EL (cell line): ENCODE measurements at regions not wholly inside any gene's neighbourhood (a gene's known extent, or its start where the extent isn't known, plus 50 kb on each side); places are given as distances from the start of the nearest gene placed in this dataset.
"Not testable (repeated sequence)": the region's sequence is repeated elsewhere in the genome, so short reads cannot be mapped to it uniquely, and the experiment has no call there.

Source experiments
- DNase-seq: peaks from one replicate; pipeline ENCODE4 v3.0.0-alpha.2; 2016

DNA sequence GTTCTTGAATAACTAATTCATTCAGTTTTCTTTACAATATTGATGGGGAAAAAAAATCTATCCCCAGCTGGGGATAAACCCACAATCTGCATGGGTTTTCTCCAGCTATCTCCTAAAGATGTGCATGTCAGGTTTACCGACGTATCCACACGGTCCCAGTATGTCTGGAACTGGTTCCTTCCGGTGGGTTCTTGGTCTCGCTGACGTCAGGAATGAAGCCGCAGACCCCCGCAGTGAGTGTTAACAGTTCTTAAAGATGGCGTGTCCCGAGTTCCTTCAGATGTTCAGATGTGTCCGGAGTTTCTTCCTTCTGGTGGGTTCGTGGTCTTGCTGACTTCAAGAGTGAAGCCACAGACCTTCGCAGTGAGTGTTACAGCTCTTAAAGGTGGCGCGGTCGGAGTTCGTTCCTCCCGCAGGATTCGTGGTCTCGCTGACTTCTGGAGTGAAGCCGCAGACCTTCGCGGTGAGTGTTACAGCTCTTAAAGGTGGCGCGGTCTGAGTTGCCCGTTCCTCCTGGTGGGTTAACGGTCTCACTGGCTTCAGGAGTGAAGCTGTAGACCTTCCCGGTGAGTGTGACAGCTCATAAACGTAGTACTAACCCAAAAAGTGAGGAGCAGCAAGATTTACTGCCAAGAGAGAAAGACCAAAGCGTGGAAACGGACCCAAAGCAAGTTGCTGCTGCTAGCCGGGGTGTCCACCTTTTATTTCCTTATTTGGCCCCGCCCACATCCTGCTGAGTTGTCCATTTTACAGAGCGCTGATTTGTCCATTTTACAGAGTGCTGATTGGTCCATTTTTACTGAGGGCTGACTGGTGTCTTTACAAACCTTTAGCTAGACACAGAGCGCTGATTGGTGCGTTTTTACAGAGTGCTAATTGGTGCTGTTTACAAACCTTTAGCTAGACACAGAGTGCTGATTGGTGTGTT lies 195.1 kb upstream of the NR2F2 start:
- DNase-seq = no peak

DNA sequence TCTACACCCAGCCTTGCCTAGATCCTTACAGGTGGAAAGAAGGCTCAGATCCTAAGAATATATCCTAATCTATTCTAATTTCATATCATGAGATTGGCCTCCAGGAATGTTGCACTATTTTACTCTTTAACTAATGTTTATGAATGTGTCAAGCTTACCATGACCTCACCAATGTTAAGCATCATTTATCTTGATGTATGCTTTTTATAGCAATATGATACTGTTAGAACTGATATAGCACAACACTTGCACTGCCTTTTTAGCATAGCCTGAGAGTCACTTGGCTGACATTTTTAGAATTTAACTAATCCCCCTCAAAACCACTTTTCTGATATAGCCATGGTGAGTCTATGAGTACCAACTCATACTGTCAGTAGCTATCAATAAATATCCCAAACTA lies 191.5 kb upstream of the NR2F2 start:
- no peak for DNase-seq

DNA sequence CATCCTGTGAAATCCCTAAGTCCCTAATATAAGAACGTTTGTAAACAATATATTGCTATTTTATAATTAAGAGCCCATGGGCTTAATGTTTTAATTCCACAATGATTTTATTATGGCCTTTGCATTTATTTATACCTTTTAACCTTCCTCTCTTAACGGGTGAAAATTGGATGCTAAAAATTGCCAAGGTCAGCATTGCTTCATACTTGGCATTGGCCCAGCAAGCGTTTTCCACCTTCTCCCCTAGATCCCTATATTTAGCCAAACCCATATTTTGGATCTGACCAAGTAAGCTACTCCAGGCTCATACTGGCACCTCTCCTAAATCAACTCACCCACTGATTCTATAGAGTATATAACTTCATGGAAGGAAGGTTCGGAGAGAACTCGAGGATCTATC lies 188.0 kb upstream of the NR2F2 start:
- no peak for DNase-seq

DNA sequence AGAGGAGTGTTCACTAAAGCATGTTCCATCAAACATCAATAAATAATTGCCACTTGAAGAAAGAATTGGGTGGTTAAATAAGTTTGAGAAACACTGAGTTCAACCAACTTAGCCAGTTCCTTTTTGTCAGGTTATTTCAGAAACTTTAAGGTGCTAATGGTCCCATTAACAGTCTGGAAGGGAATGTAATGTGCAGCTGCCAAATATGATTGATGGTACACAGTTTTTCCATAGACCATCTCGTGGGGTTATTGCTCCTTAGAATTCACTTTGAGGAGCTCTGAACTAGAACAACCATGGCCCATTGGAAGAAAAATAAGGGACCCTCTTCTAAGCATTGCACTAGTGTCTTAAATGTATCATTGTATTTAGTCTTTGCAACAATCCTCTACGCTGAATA lies 185.8 kb upstream of the NR2F2 start:
- no peak for DNase-seq

DNA sequence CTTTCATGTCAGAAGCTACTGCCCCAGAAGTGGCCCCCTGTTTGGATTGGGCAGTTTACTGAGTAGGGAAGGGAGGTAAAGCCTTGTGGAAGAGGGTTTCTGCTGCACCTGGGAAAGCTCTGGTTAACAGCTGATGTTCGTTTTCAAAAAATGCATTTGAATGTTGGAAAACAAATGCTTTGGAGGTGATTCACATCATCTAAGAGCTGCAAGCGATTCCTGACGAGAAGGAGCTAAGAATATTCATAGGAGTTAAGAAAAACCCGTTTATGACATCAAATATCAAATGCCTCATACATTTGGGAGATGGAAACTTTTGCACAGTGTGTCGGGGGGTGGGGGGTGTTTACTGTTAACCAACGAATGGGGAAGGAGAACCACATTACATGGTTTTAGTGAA lies 183.8 kb upstream of the NR2F2 start:
- no peak for DNase-seq

DNA sequence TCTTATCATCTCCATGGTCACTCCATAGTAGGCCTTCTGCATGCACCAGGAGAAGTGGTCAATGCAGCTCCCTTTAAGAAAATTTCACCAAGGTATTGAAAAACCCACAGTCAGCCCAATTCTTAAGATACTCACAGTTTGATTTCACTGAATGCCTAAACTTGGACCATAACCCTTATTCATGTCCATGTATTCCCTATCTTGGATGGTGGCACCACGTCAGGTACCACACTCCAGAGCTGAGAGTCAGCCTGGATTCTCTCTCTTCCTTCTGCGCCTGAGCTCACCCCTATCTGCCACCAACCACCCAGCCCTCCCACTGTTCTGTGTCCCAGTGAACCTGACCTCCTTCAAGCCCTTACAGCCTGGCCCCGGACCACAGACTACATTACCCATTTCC lies 183.2 kb upstream of the NR2F2 start:
- no peak for DNase-seq

DNA sequence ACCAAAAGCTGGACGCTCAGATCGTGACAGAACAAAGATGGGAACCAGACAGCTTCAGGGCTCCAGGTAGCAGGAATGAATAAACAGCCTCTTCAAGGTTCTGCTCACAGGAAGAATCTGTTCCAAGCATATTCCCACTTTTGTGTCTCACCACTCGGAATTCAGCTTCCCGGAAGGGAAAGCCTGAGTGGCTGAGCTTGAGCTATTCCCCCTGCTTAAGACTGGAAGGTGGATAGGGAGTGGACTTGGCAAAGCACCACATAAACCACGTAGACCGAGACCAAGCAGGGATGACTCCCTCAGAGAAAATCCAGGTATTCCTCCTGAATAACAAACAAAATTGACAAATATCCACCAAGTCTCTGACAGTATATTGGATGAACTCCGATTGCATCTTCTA lies 180.2 kb upstream of the NR2F2 start:
- DNase-seq = no peak

DNA sequence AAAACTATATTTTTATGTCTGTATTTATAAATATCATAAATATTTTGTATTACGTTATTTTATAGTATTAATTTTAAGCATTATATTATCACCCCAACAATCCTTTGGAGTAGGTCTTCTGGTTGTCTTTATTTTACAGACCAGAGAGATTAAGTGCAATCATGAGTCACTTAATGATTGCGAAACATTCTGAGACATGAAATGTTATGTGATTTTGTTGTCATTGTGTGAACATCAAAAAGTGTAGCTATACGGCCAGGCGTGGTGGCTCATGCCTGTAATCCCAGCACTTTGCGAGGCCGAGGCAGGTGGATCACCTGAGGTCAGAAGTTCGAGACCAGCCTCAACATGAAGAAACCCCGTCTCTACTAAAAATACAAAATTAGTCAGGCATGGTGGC lies 178.8 kb upstream of the NR2F2 start:
- DNase-seq = peak; percentile 65

DNA sequence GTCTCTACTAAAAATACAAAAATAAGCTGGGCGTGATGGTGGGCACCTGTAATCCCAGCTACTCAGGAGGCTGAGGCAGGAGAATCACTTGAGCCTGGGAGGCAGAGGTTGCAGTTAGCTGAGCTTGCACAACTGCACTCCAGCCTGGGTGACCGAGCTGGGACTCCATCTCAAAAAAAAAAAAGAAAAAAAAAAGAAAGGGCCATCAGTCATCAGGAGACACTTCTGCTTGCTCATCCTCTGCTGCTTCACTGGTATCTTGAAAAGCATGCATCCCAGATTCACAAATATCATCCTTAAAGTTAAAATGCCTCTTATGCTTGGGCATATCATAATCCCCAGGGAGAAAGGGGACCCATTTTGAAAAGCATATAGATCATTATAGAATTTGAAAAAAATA lies 176.6 kb upstream of the NR2F2 start:
- no peak for DNase-seq

DNA sequence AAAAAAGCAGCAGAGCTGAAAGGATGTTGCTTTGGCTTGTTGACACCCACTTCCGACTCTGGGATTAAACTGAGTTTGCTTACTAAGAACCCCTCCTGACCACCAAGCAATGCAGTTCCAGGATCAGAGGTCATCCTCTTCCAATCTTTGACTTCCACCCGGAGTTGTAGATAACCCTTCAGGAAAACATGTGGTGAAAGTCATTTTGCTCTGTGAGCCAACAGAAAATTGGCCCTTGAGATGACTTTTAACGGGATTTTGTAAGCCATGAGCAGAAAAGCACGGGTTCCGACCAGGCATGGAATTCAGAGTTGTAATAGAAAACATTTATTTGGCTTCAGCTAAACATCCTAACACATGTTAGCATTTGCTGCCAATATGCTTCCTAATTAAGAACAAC lies 171.6 kb upstream of the NR2F2 start:
- DNase-seq = no peak

DNA sequence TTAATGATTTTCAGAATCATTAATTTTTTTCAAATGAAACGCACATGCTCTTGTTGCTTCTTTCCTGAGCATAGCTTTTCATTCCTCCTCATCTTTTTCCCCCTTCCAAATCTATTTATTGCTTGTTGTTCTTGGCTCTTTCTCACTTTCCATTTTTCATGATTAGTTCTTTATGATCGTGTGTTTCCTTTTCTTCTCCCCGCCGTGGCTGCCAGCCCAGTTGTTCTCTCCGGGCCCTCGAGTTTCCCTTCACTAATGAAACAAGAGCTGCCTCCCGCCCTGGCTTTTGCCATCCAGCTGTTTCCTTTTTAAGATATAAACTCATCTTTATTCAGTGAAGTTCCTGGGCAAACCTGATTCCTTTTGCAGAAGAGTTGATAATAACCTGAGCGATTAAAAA lies 170.2 kb upstream of the NR2F2 start:
- no peak for DNase-seq

DNA sequence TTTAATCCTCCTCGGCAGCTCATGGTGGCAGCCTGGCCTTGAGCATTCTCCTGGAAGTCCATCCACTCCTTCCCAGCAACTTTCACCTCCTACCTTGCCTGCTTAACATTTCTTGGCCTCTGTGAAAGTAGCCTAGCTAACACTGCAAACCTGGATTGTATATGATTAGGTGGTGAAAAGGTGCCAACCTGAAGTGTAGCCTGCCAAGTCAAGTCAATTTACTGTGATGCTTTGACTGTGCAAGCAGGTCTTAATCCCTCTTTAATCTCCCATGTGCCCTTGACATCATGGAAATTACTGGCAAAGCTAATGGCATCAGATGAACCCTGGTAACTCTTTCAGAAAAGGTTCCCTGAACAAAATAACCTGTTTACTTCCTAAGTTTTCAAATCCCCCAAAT lies 169.7 kb upstream of the NR2F2 start:
- DNase-seq = no peak

DNA sequence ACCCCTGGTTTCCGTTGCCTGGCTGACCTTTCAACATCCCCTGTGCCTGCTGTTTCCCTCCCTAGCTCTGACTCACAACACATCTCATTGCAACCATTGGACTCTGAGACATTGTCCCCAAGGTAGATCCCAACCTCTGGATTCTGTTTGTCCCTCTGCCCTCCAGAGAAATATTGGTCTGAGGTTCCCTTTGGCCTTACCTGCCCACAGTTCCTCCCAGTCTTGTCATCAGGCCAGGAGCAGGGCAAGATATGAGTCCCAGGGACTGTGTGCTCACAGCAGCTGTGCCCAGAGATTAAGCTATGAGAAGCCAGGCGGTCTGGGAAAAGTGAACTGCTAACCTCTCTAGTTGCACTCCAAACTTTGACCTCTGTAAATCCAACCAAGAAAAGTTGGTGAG lies 168.2 kb upstream of the NR2F2 start:
- DNase-seq = no peak

DNA sequence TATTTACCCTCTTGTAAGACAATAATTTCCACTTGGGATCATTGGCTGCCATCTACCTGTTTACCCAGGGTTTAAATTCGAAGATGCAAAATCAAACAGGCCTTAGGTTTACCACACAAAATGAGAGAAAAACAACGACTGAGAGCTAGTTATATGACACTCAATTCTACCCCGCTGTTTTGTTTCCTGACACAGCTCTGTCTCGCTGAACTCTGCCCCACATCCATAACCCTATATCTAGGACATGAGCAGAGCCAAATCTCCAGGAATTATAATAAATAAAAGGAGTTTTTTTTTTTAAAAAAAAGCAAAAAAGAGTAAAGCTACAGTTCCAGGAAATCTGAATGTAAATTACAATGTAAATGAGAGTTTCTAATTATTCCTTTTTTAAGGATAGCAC lies 165.4 kb upstream of the NR2F2 start:
- DNase-seq = no peak

DNA sequence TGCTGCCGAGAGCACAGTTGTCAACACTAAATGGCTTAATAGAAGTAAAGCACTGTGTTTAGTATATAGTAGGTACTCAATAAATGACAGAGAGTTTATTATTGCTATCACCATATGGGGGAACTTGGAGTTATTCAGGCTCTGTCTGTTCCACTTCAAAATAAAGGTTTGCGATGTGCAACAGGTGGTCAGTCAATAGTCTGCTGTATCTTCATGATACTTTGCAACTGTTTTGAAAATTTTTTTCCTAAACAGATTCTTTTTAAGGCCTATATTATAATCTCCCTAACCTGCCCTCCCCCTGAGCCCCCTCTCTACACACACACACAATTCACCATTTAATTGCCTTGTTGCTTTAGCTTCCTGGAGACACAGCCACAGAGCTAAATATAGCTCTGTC lies 164.7 kb upstream of the NR2F2 start:
- DNase-seq = no peak

DNA sequence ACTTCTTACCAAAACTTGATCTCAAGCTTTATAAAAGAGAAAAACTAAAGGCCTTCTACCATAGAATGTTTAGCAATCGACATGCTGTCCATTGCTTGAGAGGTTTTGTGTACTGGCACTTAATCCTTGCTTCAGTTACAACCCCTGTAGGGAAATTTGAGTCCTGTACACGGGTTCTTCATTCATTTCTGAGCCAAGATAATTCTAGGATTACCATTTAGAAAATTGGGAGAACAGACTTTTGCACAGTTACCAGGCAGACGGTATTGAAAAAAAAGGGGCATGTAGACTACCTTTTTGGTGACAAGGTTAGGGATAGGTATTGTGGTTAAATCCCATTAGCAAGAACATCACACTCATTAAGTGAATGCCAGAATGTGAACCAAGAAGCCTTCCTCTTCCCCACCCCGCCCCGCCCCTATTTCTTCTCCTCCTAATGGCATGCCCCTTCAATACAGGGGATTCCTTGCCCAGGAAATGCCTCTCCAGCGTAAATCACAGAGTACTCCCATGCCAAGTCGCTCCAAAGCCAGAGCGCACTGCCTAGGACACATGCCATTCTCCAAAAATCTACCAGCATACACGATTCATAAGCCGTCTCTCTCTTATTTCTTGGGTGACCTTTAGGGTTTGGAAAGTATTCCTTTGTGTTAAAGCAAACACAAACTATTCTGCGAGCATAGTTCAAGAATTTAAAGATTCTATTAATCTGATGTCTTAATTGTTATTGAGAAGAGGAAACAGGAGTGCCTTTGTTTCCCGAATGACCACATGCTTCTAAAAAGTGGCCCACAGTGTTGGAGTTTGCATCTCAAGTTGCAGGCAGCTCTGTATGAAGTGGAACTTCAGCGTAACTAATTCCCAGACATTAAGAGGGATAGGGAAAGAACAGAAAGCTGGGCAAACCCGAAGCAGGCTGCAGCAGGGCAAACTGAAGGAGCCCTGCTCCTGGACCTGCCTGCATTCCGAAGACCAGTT lies 164.0 kb upstream of the NR2F2 start:
- no peak for DNase-seq

DNA sequence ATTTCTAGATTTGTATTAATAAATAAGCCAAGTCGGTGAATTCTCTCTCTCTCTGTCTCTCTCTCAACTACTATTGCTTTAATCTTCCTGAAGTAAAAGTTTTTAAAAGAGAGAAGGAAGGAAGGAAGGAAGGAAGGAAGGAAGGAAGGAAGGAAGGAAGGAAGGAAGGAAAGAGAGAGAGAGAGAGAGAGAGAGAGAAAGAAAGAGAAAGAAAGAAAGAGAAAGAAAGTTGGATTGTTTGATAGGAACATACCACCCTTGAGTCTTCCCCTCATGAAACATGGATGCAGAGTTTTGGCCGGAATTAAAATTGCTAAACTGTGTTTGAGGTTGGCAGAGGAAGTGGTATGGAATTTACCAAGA lies 159.9 kb upstream of the NR2F2 start:
- not testable (repeated sequence) for DNase-seq

DNA sequence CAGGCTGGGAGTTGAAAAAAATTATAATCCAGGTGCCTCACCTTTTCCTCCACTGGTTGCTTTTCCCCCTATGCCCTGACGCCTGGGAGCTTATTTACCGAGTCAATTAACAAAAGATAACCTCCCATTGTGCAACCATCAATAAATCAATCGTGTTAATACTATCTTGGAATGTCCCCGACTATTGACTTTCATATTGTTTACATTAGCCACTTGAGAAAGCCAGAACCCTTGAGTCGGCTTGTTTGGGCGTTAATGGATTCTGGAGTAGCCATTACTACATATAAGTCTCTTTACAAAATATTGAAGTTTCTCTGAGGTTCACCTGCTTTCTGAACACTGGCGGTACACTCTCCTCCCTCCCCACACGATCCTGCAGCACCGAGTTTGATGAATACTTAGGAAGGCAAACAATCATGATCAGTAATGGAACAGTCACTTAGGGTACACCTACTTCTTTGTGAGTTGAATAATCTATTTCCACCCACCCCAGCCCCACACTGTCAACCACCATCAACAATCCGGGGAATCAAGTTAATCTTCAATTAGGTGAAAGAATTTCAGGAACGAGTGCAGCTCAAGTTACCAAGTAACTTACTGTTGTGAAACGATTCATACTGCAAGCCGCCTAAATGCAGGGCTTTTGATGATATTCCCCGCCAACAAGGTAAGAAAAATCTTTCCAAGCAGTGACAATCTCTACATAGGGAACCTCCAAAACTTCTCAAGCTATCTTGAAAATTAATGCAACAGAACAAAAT lies 159.3 kb upstream of the NR2F2 start:
- DNase-seq = no peak

DNA sequence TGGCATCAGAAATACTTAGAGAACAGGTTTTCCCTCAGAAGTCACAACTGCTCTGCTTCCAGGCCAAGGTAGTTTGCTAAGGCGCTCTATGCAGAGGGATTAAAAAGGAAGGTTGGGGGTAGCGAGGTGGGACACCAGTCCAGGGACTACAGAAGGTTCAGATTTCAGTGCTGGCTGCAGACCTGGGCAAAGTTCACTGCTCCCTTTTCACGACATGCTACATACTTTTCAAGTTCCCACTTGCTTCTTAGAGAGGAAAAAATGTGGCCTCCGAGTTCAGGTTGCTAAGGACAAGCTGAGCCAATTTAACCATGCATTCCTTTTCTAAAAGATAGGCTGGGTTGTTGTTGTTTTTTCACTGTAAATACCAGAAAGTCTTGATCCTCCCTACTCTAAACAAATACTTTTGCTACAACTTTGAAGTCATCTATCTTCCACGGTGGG lies 158.6 kb upstream of the NR2F2 start:
- DNase-seq = no peak

DNA sequence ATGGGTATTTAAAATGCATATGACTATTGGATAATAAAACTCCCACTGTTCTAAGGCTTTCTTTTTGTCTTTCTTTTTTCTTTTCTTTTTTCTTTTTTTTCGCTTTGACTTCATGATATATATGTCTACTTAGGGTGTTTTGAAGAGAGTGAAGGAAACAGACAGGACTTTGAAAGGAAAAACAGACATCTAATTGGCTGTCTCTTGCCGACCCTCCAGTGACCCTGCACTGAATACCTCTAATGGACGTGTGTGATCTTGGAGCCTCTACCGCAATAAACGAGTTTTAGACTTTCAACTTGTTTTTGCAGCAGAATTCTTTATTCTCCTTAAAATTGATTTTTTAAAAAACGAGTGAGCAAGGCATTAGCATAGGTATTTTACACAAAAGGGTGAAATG lies 158.1 kb upstream of the NR2F2 start:
- no peak for DNase-seq

DNA sequence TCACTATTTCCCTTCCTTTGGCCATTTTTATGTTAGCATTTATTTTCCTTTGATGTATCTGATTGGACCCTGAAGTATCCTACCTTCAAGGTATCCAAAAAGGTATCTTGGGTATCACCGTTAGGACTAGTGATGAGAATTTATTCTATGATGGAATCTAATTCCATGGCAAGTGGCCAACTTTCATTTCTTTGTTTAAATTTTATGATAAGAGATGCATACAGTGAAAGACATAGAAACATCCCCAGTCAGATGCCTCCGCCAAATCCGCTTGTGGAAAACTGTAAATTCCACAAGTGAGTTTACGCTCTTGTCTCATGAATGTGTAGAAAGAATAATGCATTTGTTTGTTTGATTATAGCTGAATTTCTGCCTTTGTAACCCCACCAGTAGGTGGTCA lies 153.7 kb upstream of the NR2F2 start:
- DNase-seq = no peak

DNA sequence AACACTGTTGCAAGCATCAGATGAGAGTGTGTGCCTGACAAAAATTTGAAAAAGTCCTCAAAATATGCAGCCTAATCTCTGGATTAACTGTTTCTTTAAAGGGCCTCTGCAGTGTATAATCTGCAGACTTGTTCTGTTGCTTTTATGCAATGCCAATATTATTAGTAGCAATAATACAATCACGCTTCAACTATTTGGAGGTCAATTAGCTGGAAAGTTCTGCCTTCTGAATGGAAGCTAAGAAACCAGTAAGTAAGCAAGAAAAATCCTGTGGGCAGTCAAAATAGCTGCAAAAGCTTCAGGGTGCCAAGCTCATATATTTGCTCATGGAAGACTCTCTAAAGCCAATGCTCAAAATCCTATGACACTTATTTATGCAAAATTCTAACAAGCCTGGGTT lies 153.2 kb upstream of the NR2F2 start:
- DNase-seq = no peak

DNA sequence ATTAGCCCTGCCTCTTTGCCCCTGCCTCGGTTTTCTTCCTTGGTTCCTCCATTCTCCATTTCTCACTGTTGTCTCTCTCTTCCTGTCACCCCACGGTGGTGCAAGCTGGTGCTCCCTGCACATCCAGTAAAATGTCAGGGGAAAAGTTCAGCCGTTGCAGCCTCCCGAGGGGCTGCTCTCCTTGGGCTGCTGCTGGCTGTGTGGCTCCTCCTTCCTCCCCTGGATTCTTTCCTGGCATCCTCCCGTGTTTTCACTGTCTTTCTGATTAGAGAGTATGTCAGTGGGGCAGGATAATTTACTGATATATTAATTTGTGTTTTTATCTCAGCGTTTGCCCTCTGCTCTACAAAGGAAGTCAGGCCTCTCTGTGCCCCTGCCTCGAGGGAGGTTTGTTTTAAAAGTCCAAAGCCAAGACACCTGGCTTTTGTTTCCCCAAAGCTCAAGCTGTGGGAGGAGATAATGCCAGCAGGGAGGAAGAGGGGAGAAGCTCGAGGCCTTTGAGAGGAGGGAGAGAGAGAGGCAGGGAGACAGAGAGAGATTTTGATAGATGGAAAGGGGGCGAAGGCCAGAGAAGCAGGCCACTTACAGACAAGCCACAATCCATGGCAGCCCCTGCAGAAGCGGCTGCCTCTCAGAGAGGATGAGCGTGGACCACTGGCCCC lies 150.3 kb upstream of the NR2F2 start:
- DNase-seq = no peak
